Dedifferentiated amniotic fluid mesenchymal stem cell (primary cell): ENCODE measurements at regions not wholly inside any gene's neighbourhood (a gene's known extent, or its start where the extent isn't known, plus 50 kb on each side); places are given as distances from the start of the nearest gene placed in this dataset.
A peak's percentile ranks its signal among the peaks of the same experiment; 100 is the strongest.

Experiments
- DNase-seq: peaks from one replicate; pipeline ENCODE4 v3.0.0-alpha.2; 2016; ENCODE audit errors: extremely low spot score

DNA sequence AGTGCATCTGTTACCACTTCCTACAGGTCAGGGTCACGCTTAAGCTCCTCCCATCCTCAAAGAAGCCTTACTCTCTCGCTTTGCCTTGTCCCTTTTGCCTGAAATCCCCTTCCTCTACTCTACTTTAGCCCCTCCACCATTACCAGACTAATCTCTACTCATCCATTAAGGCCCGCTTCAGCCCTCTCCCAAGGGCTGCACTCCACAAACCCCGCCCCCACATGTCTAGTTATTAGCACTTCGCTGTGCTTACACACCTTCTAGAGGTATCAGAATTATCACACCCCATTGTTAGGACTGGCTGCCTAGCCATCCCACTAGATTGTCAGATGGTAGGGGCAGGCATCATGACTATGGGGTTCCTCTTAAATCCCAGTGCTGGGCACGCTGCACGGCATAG, 565.7 kb upstream of the WWC1 start:
- no peak for DNase-seq

DNA sequence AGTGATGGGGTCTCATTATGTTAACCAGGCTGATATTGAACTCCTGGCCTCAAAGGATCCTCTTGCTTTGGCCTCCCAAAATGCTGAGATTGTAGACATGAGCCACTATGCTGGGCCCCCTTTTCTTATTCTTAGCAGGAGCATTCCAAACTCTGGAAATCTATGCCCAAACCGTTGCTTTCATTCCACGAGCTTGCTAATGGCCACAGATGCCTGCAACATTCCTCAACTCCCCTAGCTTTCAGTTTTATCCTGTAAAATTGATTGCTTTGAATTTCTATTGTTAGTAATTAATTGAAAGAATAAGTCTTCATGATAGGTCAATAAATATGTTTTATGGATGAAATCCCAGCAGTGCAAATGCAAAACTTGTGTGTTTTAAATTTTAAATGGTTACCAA, 564.8 kb upstream of the WWC1 start:
- no peak for DNase-seq

DNA sequence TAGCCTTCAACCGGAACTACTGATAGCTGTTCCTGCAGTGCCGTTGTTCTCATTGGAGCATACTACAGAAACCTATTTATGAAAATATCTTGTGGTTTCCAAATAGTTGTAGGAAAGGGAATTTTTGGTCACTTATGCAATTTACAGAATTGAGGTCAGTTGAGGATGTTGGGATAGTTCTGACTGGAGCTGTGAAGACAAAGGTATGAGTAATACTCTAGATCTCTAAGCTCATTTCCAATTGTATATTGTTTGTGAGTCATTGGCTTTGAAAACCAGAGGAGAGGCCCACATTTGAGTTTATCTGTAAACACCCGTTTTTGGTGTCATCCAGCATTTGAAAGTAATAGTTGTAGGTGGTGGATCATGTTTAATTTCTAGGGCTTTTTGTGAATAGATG, 561.3 kb upstream of the WWC1 start:
- DNase-seq, result peak; percentile 95

DNA sequence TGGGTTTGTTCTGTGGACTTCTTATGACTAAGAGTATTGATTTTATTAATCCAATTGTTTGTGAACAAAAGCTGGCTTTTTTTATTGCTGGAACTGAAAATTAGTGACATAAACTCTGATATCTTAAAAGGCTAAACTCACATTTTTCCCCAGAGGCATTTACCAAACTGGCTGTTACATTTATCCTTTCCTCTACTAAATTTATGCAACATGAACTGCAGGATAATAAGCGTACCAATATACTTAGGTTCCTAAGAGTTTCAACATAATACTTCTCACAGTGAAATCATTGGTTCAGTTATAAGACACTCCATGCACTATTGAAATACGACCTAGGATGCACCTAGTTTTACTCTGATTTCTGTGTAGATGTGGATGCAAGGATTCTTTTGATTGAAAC, 560.8 kb upstream of the WWC1 start:
- no peak for DNase-seq

DNA sequence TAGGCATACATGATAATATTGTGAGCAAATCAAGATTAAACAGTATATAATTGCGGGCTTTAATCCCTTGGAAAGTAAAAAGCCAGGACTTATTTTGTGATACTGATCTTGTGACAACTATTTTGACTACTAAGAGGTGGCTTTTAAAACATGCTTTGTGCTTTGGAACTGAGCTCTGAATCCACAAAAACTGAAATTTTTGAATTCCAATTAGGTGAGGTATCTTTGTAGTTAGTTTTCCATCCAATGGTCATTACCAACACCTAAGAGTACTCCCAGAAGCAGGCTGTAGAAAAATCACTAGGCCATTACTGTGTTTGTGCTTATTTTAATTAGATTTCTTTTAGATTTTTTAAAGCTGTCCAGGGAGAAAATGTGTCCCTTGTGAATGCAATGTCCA, 559.5 kb upstream of the WWC1 start:
- no peak for DNase-seq

DNA sequence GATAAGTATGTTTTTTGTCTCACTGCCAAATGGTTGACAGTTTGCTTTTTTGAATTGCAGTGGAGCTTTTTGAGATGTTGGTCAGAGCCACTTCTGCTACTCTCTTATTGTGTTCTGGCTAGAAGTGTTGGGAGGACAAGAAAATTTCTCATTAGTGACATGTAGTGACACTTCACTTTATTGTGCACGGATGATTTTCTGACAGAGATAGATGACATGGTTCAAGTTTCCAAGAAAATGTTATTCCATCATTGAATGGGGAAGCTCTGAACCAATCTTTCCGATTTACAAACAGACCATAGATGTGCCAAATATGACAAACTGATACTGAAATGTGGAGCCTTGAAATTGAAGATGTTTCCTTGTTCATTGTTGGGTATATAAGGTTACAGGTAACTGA, 558.9 kb upstream of the WWC1 start:
- no peak for DNase-seq

DNA sequence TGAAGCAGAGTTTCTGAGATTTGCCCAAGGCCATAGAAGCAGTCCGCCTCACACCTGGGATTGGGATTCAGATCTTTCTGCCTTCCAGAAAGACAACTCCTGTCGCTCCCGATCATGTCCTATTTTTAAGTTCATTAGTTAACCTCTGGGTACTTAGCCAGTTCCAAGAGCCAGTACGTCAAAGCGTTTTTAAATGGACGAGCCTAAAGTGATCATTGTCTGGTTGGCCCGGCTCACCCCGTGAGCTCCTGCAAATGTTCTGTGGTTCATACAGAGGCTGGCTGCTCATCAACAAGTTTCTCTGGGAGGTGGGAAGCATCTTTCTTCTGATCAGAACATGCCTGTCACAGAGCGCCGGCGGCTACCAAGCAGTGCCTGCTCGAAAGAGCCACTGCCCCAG, 554.5 kb upstream of the WWC1 start:
- no peak for DNase-seq

DNA sequence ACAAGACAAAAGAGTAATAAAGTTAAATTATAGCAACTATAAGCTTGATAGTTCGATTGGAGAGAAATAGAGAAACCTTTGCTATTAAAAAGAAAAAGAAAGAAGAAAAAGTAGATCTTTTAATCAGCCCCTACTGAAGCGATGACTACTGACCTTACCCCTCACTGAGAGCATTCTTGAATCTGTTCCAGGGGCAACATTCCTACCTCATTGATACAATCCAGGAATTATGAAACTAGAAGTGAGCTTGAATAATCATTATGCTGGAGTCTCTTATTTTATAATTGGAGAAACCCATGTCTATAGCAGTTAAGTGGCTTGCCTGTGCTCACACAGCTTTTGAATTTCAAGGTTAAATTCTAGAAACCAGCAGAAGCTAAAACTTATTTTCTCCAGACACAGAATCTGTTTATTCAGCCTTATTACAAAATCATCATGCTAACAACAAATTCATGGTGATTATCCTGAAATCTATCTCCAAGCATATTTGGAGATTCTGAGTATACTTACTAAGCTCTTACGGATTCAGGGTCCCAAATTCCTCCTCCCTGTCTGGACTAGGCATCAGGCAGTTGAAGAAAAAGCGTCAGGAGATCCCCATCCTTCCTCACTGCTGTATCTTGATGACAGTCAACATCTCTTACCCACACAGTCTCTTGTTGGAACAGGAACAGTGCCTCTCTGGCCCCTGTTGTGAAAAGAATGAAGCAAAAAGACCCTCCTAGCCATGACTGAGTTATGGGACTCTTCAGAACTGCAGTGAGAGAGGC, 547.6 kb upstream of the WWC1 start:
- DNase-seq, result peak; percentile 37

DNA sequence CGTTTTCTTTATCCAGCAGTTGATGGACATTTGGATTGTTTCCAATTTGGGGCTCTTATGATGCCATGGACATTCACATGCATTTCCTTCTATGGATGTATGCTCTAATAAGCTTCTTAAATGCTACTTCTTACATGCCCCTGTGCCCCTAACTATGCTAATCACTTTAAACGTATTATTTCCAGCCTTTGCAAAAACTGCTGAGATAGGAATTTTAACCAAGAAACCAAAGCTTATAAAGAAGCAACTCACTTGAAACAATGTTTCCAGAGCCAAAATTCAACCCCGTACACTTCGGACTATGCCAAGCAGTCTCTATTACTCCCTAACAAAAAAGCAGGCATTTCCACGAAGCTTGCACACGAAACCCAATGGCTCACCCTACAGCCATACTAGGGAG, 545.6 kb upstream of the WWC1 start:
- no peak for DNase-seq

DNA sequence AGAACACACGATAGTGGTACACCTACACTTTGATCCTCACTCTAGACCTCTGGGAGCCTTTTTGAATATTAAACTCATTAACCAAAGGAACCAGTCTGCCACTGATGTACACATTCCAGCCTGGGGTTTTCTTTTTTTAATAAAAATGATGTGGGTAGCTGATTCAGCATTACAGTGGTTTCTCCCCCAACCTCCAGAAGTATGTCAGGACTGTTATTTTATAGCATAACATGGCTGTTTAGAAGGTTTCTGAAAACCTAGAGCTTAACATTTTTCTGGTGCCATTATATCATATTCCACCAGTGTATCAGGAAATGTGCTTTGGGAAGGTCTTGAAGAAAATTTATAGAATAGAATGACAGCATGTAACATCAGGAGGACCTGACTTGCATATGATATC, 540.9 kb upstream of the WWC1 start:
- DNase-seq, result no peak

DNA sequence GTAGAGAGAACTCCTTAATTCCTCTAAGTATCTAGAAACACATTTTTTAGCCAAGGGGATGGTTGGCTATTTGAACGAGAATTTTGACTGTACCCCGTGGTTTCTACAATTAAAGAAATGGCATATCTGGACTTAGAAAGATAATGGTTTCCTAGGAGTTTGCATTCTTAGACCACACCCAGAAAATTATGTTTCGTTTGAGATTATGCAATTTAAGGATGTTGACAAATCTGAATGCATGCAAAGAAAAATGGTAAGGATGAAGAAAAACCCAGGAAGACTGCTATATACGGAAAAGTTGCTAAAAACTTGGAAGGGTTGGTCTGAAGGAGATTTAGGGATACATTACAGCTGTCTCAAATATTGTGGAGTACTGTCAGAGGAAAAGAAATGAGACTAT, 538.5 kb upstream of the WWC1 start:
- no peak for DNase-seq

DNA sequence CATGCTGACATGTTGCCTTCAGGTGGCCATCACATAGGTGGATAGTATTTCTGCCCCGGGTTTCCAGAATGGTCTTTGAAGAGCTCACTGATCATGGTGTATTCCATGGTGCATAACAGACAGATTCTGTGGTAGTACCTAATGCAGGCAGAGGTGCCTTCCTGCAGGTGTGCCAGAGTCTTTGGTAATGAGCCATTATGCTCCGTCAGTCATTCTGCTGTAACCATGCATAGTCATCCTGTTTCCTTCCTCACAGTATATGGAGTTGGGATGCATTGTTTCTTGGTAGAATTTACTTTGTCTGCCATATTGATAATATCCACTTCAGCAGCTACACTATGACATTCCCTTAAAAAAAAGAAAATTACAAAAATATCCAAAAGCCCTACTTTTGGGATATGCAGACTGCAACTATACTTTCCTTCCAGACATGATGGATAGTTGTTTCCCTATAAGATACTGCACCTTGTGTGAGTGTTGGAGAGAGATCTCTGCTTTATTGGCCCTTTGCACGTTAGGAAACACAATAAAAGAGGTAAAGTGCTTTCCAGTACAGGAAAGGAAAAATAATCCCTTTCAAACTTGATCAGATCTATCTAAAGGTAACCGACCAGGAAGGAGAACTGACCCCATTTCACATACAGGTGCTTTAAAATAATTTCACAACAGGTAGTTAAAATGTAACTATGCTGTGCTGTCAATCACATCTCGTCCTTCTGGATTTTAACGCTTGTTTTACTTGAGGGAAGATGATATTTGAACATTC, 537.5 kb upstream of the WWC1 start:
- no peak for DNase-seq

DNA sequence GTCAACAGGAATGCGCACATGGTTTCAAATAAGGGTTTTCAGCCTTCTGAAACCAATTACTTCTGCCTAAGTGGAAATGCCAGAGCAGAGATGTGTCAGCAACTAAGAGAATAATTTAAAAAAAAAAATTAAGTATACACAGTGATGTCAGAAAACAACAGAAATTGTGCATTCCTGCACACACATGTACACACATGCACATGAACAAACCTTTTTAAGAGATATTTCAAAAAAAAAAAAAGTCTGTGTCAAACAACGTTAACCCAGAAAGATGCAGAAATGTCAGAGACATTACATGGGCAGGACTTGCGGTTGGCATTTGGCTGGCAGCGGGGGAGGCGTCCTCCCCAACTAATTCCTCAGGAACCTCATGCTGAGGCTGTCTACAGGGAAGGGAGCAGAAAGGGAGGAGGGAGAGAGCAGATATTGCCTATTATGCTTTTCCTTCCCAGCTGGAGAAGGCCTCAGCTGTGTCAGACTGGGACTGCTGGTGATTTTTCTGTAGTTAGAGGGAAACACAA, 536.9 kb upstream of the WWC1 start:
- DNase-seq, result peak; percentile 70

DNA sequence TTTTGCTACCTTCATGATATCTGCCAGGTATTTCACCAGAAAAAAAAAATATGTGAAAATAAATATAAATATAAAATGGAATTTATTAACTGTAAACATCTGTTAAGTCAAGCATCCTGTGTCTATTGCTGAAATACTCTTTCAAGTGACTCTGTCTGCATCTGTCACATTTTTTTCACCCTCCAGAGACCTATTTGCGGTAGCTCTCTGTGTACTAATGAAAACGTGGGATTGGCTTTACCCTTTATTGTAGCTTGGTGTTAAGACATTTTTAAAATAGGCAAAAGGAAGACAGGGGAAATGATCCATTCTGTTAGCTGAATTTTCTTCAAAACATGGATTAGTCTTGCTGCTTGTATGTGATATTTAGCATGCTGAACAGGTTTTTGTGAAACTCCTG, 536.0 kb upstream of the WWC1 start:
- DNase-seq, result no peak

DNA sequence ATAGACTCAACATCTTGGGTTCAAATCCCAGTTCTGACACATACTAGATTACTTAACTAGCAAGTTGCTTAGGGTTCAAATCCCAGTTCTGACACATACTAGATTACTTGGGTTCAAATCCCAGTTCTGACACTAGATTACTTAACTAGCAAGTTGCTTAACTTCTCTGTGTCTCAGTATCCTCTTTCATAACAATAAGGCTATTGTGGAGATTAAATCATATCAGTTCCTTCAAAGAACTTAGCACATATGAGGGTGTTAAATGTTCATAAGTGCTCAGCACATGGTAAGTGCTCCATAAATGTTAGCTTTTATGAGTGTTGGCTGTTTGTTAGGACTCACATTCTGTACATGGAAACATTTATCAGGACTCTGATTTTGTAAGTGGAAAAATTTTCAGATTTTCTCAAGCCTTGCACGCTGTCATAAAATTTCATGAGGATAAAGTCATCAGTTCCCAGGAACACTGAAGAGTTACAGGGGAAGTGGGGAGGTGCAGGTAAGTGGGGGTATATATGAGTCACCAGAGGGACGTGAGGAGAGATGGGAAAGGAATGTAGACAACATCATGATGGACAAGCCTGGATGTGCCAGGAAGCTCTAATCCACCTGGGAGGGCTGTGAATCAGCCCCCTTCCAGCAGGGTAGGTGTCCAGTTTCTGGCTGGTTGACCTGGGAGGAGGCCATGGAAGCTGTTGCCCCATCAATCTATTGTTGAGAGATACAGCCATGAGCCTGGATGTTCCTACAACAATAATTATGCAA, 532.2 kb upstream of the WWC1 start:
- DNase-seq, result no peak

DNA sequence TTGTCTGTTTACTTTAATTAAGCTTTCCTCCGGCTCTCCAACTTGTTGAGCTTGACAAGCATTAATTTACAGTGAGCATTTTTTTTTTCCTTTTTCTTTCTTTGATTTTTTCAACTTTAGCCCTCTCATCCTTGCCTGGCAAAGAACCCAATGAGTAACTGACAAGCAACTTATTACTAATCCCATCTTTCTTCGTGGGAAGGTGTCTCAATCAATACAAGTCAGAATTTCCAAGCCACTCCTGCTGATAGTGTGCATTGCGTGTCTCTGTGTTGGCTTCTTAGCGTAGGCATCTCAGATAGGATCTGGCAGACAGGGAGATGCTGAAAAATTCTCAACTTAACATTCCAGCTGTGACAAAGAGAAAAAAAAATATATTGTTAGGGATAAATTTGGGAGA, 527.7 kb upstream of the WWC1 start:
- DNase-seq, result peak; percentile 43

DNA sequence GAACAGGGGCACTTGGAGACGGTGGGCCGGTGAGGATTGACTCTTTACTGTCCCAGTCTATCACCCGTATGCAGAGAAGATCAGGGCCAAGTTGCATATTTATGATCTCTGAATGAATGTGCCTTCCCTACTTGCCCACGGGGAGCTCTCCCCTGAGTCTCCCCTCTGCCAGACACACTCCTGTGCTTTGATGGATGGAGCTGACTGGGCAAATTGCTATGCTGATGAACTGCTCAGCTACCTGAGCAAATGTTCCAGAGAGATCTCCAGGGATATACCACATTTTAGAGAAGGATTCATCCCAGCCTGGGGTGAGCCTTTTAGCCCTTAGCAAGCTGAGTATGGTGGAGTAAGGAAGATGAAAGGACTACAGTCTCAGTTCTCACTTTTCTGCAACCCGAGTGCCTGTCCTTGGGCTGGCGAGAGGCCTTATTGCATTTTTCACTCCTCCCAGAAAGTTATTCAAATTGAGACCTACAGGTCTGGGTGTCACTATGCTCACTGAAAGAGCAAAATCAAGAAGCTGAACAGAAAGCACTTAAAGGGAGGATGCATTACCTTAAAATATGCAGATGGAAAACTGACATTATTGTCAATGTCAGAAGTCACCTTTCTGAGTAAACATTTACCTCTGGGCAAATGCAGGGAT, 526.7 kb upstream of the WWC1 start:
- DNase-seq, result no peak

DNA sequence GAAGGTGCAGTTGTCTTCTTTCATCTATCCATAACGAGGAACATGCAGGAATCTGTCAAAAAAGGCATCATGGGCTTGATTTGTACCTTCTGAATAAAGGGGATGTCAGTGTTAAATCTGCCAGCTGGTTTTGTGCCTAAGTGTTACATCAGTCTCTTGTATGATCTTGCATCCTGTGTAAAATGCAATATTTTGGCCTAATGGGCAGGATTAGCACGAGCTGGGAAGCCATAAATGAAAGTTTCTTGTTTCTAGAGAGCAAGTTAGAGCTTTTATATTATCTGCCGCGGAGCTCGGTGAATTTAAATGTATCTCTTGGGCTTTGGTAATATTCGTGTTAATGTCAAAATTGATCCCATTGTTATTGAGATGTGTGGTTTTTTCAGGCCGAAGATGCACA, 526.1 kb upstream of the WWC1 start:
- DNase-seq, result no peak

DNA sequence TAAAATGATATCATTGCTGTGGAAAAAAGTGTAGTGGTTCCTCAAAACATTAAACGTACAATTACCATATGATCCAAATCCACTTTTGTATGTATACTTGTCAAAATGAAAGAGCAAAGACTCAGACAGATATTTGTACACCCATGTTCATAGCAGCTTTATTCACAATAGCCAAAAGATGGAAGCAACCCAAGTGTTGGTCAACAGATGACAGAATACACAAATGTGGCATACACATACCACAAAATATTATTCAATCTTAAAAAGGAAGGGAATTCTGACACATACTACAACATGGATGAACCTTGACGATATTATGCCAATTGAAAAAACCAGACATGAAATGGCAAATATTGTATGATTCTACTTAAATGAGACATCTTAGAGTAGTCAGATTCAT, 524.5 kb upstream of the WWC1 start:
- DNase-seq, result no peak

DNA sequence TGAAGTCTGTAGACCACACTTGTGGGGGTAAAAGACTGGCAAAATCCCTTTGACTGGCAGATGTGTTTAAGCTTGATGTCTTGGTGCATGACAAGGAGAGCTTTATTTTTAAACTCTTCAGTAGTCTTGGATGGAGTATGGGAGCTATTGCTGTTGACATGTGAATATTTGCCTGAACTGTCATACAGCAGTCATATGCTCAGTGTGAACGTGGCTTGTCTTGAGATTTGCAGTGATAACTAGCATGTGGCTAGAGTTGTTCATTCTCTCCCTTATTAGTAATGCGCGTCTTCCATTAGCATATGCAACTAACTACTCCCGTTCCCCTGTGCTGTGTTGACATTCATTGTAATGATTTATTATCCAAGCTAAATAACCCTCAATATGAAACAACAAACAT, 523.6 kb upstream of the WWC1 start:
- DNase-seq, result no peak

DNA sequence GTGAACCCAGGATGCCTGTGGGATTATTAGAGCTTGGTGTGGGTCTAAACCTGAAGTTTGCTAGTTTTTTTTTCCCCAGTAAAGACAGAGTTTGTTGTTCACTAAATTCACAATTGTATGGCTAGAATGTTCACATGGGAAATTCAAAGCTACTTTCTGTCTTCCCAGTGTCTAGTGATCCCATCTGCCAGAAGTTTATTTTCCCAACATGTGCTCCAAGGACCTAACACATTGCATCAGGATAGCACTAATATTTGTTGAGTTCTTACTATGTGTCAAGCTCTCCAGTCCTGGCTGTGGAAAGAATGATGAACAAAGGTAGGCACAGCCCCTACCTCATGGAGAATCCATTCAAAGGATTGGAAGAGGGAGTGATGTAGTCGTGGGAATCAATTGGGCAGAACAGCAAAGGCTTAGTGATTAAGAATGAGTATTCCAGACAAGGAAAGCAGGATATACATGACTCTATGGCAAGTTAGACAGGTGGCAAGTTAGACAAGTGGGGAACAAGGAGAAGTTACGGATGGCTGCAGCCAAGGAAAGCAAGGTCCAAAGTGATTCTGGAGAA, 521.5 kb upstream of the WWC1 start:
- DNase-seq, result no peak

DNA sequence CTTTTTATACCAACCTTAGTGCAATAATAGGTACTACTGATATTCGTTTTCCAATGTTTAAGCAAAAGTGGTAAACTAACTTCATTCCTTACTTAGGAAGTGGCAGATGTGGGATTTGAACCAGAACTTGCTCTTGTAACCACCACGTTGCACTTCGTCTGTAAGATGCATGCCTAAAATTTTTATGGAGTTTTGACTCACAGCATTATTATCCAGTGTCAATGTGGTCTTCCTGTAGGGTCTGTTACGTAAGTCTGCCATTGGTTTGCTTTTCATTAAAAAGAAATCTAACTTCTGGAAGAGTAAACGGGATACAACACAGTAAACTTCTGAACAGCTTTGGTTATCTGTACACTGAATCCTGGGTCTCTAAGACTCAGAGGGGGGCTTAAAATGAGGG, 521.0 kb upstream of the WWC1 start:
- peak; percentile 47 for DNase-seq
